HG03575 (cell line): ENCODE measurements at regions not wholly inside any gene's neighbourhood (a gene's known extent, or its start where the extent isn't known, plus 50 kb on each side); places are given as distances from the start of the nearest gene placed in this dataset.
A peak's percentile ranks its signal among the peaks of the same experiment; 100 is the strongest.

ENCODE experiments used
- ATAC-seq: cut with Tn5 transposase; IDR thresholded peaks from one replicate; pipeline ENCODE4 v1.9.1; 2021; ENCODE audit not compliant: unreplicated experiment, insufficient number of reproducible peaks, low FRiP score; ENCODE audit errors: extremely low read depth

DNA sequence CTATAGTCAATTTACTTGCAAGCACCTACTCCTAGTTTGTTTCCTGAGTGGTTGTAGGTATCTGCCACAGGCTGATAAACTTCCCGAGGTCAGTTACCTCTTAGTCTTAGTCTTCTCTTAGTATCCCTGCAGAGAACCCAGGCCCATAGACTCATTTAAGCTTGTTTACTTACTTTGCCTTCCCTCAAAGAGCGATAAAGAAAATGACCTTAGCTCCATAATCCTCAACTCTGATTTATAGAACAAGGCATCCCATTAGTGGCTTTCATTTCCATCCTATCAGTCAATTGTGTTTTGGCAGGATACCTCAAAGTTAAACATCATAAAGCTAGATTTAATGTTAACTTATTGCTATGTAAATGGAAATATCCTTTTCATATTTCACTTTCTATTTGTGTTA is 119.7 kb downstream of the UCHL5 start:
- no peak for ATAC-seq

DNA sequence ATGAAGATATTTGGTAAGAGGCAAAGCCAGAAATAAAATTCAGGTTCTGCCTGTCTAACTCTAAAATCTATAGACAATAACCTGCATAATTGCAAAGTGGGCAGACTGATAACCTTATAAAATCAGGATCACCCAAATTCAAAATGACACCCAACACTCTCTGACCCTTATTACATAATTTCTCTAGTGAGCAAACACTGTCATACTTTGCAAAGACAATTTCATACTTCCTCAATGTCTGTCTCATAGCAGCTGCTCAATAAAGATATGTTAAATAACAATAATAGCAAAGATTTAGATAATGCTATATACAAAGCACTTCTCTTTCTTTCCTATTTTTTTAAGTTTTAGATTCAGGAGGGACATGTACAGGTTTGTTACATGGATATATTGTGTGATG is 118.5 kb downstream of the UCHL5 start:
- no peak for ATAC-seq

DNA sequence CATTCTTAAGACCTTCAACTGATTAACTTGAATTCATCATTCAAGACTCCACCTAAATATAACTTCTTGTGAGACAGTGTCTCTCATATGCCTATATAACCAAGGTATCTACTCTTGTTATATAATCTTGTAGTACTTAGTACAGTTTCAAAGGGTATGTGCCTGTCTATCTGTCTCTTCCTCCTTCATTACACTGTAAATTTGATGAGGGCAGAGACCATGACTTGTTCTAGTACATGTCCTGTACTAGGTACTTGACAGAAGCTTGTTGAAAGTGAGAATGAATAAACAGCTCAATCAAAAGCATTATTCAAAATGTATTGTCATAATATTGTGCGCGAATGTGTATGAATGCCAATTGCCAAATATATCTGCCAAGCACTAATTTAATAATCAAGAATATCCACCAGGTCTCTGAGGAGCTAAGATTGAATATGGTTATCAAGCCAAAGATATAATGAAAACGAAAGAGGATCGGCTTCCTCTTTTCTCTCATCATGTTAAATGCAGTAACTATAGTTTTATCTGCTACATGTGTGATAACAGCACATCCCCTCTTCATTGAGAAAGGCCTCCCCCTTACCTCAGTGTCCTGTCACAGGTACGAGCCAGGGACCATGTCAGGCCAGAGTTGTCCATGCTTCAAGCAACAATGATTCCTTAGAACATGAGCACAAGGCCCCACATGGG is 117.3 kb downstream of the UCHL5 start:
- ATAC-seq = peak; percentile 67

DNA sequence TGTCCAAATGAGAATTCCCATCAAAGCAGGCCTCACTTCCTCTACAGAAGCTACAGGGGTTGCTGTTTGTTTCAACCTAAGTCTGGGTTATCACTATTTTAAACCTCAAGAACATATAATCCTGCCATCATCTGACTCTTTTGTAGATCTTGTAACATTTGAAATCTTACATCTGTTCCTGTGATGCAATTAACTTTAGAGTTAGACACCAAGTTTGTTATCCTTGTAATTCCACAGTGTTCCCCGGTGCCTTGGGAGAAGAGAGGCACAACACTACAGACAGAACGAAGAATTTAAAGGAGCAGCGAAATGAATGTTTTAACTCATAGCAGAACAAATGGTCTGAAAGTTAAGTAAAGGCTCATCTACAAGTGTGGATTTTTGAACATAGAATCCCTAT is 116.1 kb downstream of the UCHL5 start:
- ATAC-seq = no peak

DNA sequence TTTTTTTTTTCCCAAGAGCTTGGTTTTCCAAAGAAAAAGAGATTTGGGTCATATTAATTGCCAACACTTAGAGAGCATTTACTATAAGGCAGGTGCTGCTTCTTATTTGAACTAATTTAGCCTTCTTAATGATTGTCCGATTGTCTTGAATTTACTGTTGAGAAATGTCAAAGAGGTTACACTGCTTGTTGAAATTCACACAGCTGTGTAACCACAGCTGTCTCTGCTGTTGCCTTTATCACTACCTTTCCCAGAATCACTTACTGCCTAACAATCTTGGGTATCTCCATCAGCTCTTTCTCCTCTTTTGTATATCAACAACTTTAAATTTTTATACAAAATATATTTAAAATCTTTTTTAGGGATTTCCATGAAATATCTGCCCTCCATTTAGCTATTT is 115.6 kb downstream of the UCHL5 start:
- no peak for ATAC-seq

DNA sequence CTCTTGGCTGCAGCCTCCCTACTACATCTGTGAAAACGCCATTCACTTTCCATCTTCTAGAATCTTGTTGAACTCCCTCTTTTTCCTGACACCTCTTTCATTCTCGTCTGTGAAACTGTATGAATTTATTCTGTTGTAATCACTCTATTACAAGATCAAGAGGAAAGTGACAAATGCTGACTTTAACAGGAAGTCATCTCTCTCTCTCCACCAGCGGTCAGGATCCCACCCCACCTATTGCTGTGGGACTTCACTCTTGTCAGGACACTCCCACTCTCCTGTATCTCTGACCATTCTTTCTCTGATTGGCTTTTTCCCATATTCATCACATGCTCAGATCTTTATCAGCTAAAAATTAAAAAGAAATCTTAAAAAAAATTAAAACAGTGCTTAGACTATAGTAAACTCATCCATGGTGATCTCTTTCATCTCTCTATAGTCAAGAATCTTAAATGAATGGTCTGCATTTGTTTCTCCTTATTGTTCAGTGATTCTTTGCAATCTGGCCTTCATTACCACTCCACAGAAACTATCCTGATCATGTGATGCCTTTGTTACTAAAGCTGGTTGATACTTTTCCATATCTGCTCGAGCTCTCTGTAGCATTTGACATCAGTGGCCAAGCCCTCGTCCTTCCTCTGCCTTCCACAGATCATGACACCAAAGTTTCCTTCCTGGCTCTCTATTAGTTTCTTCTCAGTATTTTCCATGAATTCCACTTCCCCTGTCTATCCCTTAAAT is 113.6 kb downstream of the UCHL5 start:
- no peak for ATAC-seq

DNA sequence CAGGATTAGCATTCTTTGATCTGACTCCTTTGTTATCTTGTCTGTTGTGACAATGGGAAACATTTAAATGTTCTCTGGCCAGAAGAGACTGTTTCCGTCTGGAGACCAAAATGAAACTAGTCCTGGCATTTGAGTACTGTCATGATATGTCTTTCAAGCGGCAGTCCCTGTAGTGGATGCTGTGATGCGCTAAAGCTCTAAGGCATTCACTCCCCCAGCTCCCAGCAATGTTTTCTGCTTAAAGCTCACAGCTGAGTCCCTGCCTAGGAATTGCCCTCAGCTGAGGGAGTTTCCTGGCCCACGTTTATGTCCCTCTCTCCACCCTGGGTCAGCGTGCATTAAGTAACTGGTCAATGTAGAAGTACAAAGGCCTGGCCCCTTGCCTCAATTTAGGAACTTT is 109.4 kb downstream of the UCHL5 start:
- no peak for ATAC-seq

DNA sequence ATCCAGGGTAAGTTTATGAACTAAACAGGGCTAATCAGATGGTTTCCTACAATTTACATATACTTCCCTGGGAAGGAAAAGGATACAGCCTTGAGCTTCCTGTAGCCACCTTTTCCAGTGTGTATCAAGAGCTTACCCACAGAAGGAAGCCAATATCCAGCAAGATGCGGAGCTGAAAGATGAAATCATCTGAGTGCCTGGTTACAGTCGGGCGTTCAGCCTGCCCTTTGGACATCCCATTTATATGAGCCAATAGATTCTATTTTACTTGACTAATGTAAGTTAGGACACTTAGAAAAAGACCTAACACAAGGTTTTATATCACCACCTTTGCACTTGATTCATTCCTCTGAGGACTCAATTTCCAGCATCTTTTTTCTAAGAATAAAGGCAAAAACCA is 108.2 kb downstream of the UCHL5 start:
- ATAC-seq = no peak

DNA sequence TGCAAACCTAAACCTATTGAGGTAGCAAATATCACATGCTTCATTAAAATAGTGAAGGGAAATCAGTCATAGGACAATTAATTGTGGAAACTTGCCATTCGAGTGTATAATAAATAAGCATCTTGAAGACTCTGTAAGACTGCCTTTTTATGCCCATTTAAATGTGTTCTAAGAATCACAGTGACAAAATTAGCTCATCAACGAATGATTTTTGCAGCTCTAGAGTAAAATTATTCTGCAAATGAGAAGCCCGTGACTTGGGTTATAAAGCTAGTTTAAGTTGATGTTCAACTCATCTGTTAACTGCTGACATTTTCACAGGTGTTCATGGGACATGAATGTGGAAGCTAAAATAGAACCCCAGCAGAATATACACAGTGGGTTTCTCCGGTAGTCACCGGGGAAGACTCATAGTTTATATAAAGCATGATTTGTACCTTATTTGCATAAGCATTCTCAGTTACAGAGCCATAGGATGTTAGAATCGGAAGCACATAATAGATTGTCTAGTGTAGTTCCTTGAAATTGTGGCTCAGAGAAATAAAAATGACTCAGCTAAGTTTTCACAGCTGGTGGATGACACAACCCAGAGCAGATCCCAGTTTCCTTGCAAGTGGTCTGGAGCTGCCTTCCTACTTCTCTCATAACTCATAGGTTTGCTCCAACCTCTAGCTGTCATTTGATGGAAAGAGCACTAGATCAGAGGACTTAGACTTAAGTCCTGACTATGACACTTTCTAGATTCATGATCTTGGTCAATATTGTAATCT is 107.3 kb downstream of the UCHL5 start:
- ATAC-seq = peak; percentile 93

DNA sequence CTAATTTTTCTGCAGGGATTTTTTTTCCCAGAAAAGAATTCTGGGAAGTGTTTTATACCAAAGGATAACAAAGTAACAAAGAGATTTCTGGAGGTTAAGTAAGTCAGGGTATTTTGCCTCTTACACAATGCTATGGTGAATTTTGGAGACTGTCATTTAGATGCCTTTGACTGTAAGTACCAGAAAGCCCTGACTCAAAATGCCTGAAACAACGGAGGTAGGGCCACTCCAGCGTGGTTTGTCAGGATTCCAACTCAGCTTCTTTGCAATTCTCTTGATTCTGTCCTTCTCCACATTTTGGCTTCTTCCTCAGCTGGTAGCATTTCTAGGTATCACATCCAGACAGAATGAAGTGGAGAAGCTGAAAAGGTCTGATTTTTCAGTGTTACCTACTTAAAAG is 106.5 kb downstream of the UCHL5 start:
- no peak for ATAC-seq

DNA sequence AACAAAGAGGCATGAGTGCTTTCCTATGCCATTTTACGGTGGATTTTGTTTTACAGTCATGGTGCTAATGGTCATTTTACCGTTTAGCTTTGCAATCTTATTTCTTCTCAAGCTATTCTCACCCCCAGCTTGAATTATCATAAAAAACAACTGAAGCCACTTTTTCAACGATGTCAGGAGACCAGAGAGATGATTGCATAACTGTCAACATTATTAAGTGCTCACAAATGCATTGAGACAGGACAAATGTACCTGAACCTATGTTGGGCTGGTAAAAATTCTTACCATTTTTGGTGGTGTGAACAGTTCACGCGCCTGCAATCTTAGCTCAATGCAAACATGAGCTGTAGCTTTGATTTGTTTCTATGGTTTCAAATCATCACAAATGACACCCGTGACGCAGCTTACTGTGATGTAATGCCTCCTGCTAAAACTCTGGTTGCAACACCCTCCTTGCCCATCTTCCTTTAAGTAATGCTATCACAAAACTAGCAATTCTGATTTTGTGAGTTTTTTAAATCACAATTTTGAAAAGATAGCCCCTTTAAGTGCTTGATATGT is 104.4 kb downstream of the UCHL5 start:
- no peak for ATAC-seq

DNA sequence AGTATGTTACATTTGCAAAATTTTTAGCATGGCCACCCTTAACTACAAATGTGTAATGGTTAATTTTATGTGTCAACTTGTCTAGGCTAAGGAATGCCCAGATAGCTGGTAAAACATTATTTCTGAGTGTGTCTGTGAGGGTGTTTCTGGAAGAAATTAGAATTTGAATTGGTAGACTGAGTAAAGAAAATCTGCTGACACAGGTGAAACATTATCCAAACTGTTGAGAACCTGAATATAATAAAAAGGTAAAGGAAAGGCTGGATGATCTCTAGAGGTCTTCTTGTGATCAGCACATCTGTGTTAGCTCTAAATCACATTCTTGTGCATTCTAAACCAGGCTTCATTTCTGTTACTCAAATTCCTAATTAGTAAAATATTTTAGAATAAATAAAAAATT is 100.8 kb downstream of the UCHL5 start:
- ATAC-seq = no peak

DNA sequence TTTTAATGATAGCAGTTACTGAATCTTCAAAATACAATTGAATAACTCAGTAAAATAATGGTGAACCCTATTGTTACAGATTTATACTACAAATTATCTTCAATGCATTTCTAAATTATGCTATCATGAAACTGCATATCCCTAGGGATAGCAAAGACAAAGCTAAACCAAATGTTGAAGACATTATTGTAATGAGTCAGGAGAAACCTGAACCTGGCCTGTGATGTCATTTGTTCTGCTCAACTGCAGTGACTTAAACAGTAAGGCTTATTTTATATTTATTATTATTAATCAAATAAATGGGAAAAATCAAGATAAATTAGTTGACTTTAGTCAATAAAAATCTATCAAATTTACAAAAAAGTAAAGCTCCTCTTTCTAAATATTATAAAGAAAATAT is 100.3 kb downstream of the UCHL5 start:
- ATAC-seq = no peak

DNA sequence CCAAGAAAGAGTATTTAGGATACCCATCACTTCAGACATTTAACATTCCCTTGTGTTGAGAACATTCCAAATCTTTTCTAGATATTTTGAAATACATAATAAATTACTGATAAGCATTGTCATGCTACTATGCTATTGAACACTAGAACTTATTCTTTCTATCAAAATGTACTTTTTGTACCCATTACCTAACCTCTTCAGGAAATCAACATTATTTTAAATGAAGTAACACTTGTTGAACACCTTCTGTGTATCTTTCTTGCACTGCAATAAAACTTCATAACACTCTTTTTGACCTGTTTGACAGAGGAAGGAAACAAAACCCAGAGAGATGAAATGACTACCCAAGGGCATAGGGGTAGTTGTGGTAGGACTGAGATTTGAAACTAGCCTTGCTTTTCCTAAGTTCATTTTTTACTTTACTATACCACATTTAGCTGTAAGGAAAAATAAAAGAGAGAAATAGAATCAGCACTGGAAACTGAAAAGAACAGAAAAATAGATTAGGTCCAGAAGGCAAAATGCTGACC is 99.4 kb downstream of the UCHL5 start:
- no peak for ATAC-seq
